Astrocyte of the cerebellum (primary cell): ENCODE measurements at regions not wholly inside any gene's neighbourhood (a gene's known extent, or its start where the extent isn't known, plus 50 kb on each side); places are given as distances from the start of the nearest gene placed in this dataset.

Experiments
- DNase-seq: peaks from one replicate; pipeline ENCODE4 v3.0.0-alpha.2; 2011; ENCODE audit warnings: low read depth
- H3K4me3 ChIP-seq: 2 replicates; pipeline ENCODE4 v1.5.1; 2011; ENCODE audit warnings: mild to moderate bottlenecking, low read depth, low read length, moderate library complexity
- in situ Hi-C: cut with HindIII; loops from 2 replicates; pipeline ENCODE4 v1.10.0; 2017; ENCODE audit warnings: low sequenced_read_pairs
- TF ChIP-seq, protein P1 (sequence below): IDR thresholded peaks from 2 replicates; pipeline ENCODE4 v1.5.1; 2012; ENCODE audit warnings: low read length, low read depth, moderate library complexity, mild to moderate bottlenecking; ENCODE audit errors: missing control alignments

DNA sequence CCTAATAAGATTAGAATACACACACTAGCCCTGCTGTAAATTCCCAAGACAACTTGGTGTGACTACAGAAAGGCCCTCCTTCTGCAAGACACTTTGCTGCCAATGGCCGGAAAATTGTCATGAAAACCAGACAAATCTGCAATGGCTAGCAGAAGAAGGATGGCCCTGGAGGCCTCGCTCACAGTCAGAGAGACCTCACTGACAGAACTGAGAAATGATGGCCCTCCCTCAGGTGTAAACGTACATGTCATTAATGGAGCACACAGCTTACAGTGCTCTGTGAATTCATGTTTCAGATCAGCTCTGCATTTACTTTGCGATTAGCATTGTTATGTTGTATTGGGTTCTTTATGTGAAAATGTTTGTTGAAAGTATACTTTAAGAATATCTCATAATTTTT, 202.9 kb upstream of the N4BP1 start:
- in situ Hi-C loops, result no loop called here
- TF ChIP-seq, protein P1, sequence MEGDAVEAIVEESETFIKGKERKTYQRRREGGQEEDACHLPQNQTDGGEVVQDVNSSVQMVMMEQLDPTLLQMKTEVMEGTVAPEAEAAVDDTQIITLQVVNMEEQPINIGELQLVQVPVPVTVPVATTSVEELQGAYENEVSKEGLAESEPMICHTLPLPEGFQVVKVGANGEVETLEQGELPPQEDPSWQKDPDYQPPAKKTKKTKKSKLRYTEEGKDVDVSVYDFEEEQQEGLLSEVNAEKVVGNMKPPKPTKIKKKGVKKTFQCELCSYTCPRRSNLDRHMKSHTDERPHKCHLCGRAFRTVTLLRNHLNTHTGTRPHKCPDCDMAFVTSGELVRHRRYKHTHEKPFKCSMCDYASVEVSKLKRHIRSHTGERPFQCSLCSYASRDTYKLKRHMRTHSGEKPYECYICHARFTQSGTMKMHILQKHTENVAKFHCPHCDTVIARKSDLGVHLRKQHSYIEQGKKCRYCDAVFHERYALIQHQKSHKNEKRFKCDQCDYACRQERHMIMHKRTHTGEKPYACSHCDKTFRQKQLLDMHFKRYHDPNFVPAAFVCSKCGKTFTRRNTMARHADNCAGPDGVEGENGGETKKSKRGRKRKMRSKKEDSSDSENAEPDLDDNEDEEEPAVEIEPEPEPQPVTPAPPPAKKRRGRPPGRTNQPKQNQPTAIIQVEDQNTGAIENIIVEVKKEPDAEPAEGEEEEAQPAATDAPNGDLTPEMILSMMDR, result no peak
- no peak overlapping the region for H3K4me3 ChIP-seq
- no peak for DNase-seq

DNA sequence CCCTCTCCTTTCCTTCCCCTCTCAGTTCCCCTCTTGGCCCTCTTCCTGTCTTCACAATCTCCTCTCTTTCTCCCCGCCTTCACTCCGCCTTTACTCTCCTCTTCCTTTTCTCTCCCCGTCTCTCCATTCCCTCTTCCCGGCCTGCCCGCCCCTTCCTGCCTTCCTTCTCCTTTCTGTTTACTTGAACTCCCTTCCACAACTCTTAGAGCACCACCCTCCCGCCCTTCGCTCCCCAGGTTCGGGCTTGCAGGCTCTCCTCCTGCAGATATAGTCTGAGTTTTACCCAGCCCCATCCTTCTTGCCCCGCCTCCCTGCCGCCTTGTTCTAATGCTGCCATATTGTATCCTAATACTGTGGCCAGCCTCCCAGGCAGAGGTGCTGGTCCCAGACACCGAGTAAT, 201.5 kb upstream of the N4BP1 start:
- TF ChIP-seq, protein P1, result no peak
- in situ Hi-C loops, result no loop called here
- no peak overlapping the region for H3K4me3 ChIP-seq
- no peak for DNase-seq

DNA sequence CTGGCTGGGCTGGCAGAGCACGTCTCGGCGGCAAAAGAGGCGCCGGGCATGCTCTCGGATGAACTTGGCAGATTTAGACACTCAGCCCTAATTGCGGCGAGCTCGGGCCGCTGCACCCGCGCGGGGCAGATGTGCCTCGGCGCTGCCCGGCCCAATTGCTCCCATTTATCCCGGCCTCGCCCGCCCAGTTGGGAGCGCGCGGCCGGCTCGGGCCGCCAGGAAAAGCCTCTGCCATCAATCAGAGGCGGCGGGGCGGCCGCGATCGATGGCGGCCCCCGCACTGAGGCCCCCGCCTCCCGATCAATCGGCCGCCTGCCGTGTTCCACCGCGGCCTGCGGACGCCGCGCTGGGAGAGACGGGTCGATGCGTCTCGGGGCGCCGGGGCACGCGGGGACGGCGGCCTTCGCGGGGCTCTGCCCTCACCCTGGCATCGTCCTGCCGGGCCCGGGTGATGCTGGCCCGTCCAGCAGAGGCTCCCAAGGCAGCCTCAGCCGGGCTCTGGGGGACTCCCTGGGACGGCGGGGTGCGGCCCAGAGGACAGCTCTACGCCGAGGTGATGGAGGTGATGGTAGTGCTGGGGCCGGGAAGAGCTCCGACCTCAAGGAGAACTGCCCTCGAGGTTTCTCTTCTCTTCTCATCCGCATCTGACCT, 200.9 kb upstream of the N4BP1 start:
- in situ Hi-C loops, result no loop called here
- H3K4me3 ChIP-seq, result no peak overlapping the region
- TF ChIP-seq, protein P1, result no peak
- DNase-seq, result no peak

DNA sequence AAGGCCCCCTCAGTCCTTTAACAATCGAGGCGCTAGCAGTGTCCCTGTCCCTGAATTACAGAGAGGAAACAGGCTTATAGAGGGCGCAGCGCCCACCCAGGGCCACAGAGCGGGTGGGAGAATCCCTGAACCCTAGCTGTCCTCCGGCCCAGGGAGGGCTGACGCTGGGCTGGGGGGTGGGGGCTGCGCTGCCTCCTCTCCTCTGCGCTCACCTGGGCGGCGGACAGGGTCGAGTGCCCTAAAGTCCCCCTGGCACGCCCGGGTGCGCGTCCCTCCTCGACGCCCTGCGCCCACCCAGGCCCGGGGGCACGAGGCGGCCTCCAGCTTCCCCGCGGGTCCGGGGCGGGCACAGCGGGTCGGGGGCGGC, 200.4 kb upstream of the N4BP1 start:
- TF ChIP-seq, protein P1, result no peak
- no peak overlapping the region for H3K4me3 ChIP-seq
- no peak for DNase-seq
- in situ Hi-C loops, result no loop called here

DNA sequence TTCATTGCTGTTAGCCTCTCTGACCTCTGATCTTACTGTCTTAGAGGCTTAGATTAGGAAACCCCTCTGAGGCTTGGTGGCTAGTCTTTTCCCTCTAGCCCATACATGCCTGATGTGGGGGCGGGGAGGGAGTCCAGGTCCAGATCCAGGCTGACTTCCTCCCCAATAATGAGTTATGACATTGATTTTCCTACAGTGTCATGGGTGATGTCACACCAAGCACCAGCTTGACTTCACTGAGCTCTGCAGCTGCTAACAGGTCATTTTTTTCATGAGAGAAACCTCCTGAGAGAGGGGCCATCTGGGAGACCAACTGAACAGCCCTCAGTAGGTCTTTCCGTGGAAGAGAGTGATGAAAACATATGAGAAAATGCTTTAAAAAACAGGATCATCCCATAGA, 180.2 kb upstream of the N4BP1 start:
- DNase-seq, result no peak
- in situ Hi-C loops, result no loop called here
- TF ChIP-seq, protein P1, result no peak
- no peak overlapping the region for H3K4me3 ChIP-seq

DNA sequence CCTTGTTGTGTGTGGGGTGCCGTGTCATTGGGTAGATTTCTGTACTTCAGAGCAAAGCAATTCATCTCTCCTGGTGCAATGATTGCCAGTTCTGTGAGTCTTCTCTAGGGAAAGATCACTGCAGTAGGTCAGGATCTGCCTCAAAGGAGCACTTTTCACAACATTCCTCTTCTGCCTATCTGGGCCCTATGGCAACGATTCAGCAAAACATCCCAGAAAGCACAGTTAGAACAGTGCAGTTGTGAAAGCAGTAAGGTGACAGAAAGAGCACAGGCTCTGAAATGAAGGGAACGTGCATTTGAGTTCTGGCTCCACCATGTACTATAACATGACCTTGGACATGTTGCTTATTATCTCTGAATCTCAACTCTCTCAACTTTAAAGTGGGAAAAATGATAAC, 178.5 kb upstream of the N4BP1 start:
- no peak overlapping the region for H3K4me3 ChIP-seq
- in situ Hi-C loops, result no loop called here
- TF ChIP-seq, protein P1, result no peak
- DNase-seq, result no peak
